Stimulated activated CD8-positive, alpha-beta memory T cell treated with anti-CD3 and anti-CD28 coated beads, Interleukin-12 subunit alpha, Interleukin-12 subunit beta, amount 100 ng/mL, for 24 hours (primary cell): ENCODE measurements at regions not wholly inside any gene's neighbourhood (a gene's known extent, or its start where the extent isn't known, plus 50 kb on each side); places are given as distances from the start of the nearest gene placed in this dataset.
"Not testable (repeated sequence)": the region's sequence is repeated elsewhere in the genome, so short reads cannot be mapped to it uniquely, and the experiment has no call there.

ENCODE experiments used
- DNase-seq: peaks from one replicate; pipeline ENCODE4 v3.0.0-alpha.2; 2020; ENCODE audit errors: extremely low read depth

- no peak for DNase-seq
Observed at GRCh38 chr13:85216576-85216975, 582.6 kb downstream of the SLITRK6 start.

- no peak for DNase-seq
Observed at GRCh38 chr13:85212692-85213091, 586.5 kb downstream of the SLITRK6 start.

- DNase-seq, result no peak
Observed at GRCh38 chr13:85204668-85205344, 594.4 kb downstream of the SLITRK6 start.

- DNase-seq, result no peak
Observed at GRCh38 chr13:85197431-85197830, 601.8 kb downstream of the SLITRK6 start.

GRCh38 chr13:85194482-85194881 is 604.7 kb downstream of the SLITRK6 start:
- no peak for DNase-seq

GRCh38 chr13:85191996-85192718 is 607.1 kb downstream of the SLITRK6 start:
- no peak for DNase-seq

GRCh38 chr13:85186356-85187045 is 612.7 kb downstream of the SLITRK6 start:
- no peak for DNase-seq

- no peak for DNase-seq
Observed at GRCh38 chr13:85174291-85174690, 624.9 kb downstream of the SLITRK6 start.

- DNase-seq, result no peak
Observed at GRCh38 chr13:85170372-85170771, 628.8 kb downstream of the SLITRK6 start.

- DNase-seq, result no peak
Observed at GRCh38 chr13:85166891-85167290, 632.3 kb downstream of the SLITRK6 start.

- DNase-seq, result no peak
Observed at GRCh38 chr13:85163063-85163462, 636.2 kb downstream of the SLITRK6 start.

GRCh38 chr13:85148009-85148408 is 651.2 kb downstream of the SLITRK6 start:
- no peak for DNase-seq

- DNase-seq, result no peak
Observed at GRCh38 chr13:85142351-85142927, 656.8 kb downstream of the SLITRK6 start.

GRCh38 chr13:85141401-85141800 is 657.8 kb downstream of the SLITRK6 start:
- DNase-seq, result no peak

- DNase-seq, result no peak
Observed at GRCh38 chr13:85140192-85140591, 659.0 kb downstream of the SLITRK6 start.

GRCh38 chr13:85137516-85137915 is 661.7 kb downstream of the SLITRK6 start:
- DNase-seq, result no peak

GRCh38 chr13:85132986-85133385 is 666.2 kb downstream of the SLITRK6 start:
- DNase-seq, result no peak

- DNase-seq, result not testable (repeated sequence)
Observed at GRCh38 chr13:85123501-85123900, 675.7 kb downstream of the SLITRK6 start.

GRCh38 chr13:85108356-85108755 is 690.9 kb downstream of the SLITRK6 start:
- DNase-seq, result no peak

GRCh38 chr13:85099245-85099644 is 700.0 kb downstream of the SLITRK6 start:
- no peak for DNase-seq

- no peak for DNase-seq
Observed at GRCh38 chr13:85095418-85096272, 703.6 kb downstream of the SLITRK6 start.

- no peak for DNase-seq
Observed at GRCh38 chr13:85093808-85094207, 705.4 kb downstream of the SLITRK6 start.
